A172 (cell line): ENCODE measurements at regions not wholly inside any gene's neighbourhood (a gene's known extent, or its start where the extent isn't known, plus 50 kb on each side); places are given as distances from the start of the nearest gene placed in this dataset.
A peak's percentile ranks its signal among the peaks of the same experiment; 100 is the strongest.

Experiments used
- DNase-seq: peaks from one replicate; pipeline ENCODE4 v3.0.0-alpha.2; 2015; ENCODE audit warnings: low spot score

DNA sequence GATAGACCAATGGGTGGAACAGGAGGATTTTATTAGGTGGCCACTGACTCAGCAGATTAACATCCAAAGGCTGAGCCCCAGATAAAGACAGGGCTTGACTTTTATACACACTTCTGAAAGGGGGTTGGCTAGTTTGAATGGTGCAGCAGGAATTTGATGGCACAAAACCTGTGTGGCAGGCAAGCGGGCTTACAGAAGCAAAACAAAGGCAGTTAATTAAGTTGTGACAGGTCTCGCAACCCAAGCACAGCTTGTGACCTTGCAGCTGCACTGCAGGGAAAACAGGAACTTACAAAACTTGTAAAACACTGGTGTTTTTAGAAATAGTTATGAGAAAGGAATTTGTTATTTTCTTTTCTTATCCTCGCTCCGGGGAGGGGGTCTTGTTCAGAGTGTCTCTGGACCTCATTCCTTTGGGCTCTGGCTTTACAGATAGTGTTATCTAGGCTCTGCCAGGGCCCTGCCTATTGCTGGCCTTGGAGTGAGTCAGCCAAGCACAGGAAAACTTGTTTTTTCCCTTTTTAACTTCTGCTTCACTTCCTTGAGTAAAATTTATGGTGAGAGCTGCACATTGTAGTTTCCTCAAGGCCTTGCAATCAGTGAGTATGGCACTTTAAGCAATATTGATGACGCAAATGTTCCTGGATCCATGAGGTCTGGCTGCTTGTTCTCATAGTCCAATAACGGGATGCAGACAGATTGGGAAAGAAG, 457.1 kb downstream of the TGIF2LY start:
- peak; percentile 62 for DNase-seq
